NCI-H82 treated with DMSO at 0.1 percent for 48 hours (cell line): ENCODE measurements at regions not wholly inside any gene's neighbourhood (a gene's known extent, or its start where the extent isn't known, plus 50 kb on each side); places are given as distances from the start of the nearest gene placed in this dataset.

Experiments
- DNase-seq: peaks from one replicate; lab custom pipeline; 2025; ENCODE audit not compliant: unreplicated experiment; lab: John Stamatoyannopoulos, UW

- DNase-seq = no peak
Measured at GRCh38 chr6:16857969-16858592, 96.8 kb upstream of the ATXN1 start.

- no peak for DNase-seq
Measured at GRCh38 chr6:16855460-16855859, 94.2 kb upstream of the ATXN1 start.

- DNase-seq = no peak
Measured at GRCh38 chr6:16854986-16855385, 93.7 kb upstream of the ATXN1 start.

- no peak for DNase-seq
Measured at GRCh38 chr6:16852671-16853070, 91.4 kb upstream of the ATXN1 start.

- DNase-seq = no peak
Measured at GRCh38 chr6:16851758-16852157, 90.5 kb upstream of the ATXN1 start.

GRCh38 chr6:16851044-16851540 lies 89.8 kb upstream of the ATXN1 start:
- DNase-seq = no peak

GRCh38 chr6:16850681-16851026 lies 89.4 kb upstream of the ATXN1 start:
- DNase-seq = no peak

- no peak for DNase-seq
Measured at GRCh38 chr6:16849988-16850680, 88.9 kb upstream of the ATXN1 start.

GRCh38 chr6:16849280-16849987 lies 88.2 kb upstream of the ATXN1 start:
- DNase-seq = no peak

- DNase-seq = no peak
Measured at GRCh38 chr6:16846399-16846778, 85.1 kb upstream of the ATXN1 start.

- DNase-seq = no peak
Measured at GRCh38 chr6:16844183-16844582, 82.9 kb upstream of the ATXN1 start.

- no peak for DNase-seq
Measured at GRCh38 chr6:16842676-16843075, 81.4 kb upstream of the ATXN1 start.

- no peak for DNase-seq
Measured at GRCh38 chr6:16841241-16841640, 80.0 kb upstream of the ATXN1 start.

GRCh38 chr6:16840725-16841124 lies 79.5 kb upstream of the ATXN1 start:
- DNase-seq = no peak

- DNase-seq = no peak
Measured at GRCh38 chr6:16840291-16840690, 79.0 kb upstream of the ATXN1 start.

GRCh38 chr6:16839631-16840179 lies 78.4 kb upstream of the ATXN1 start:
- no peak for DNase-seq

GRCh38 chr6:16837217-16837972 lies 76.1 kb upstream of the ATXN1 start:
- no peak for DNase-seq

- no peak for DNase-seq
Measured at GRCh38 chr6:16836144-16836981, 75.1 kb upstream of the ATXN1 start.

GRCh38 chr6:16834242-16834641 lies 73.0 kb upstream of the ATXN1 start:
- no peak for DNase-seq

GRCh38 chr6:16832721-16833120 lies 71.5 kb upstream of the ATXN1 start:
- no peak for DNase-seq
